ENCODE measurements at regions not wholly inside any gene's neighbourhood (a gene's known extent, or its start where the extent isn't known, plus 50 kb on each side); places are given as distances from the start of the nearest gene placed in this dataset.

DNA sequence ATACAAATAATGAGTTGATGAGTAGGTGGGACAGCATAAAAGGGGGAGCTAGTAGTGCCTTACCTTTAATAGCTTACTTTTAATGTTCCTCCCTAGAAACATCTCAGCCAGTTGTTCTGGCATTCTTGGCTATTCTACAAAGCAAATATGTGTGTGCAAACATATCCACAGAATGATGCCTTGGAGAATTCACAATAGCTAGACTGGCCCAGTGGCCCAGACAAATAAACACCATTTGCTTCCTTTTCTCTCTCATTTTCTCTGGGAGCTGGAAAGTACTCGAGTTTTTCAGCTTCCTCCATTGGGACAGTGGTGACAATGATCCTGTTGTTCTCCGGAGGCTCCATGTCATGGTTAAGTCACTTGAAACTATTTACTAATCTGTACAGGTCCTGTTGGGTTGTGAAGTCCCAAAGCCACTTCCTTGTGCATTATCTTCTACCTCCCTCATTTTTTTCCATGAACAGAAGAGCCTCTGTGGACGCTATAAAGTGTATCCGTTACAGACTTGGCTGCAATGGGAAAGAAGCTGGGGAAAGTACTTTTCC, 122.9 kb downstream of the DMAC1 start:
- H3K36me3 ChIP-seq (ENCODE audit: control insufficient read depth, insufficient read depth, low read length), result no peaks in the 10 kb centered on the region
- H3K9ac ChIP-seq (ENCODE audit: low read length), result no peak overlapping the region
- H3K4me3 ChIP-seq (ENCODE audit: low read depth, low read length), result no peak overlapping the region
- H3K4me1 ChIP-seq (ENCODE audit: control insufficient read depth, insufficient read depth, low read length), result no peaks in the 10 kb centered on the region
- H3K9me3 ChIP-seq (ENCODE audit: control insufficient read depth, insufficient read depth, low read depth, low read length), result no peaks in the 10 kb centered on the region
- no peaks in the 10 kb centered on the region; the same call in 1 of the 2 replicates for H3K27me3 ChIP-seq (ENCODE audit: control insufficient read depth, insufficient read depth, low read length)
- H3K27ac ChIP-seq (ENCODE audit: low read depth, low read length), result no peak overlapping the region

GRCh38 chr9:7671847-7672246, 127.7 kb downstream of the DMAC1 start:
- Histone ChIP-seq H3K9ac (ENCODE audit: low read length) (no peak overlapping the region), H3K9me3 (ENCODE audit: control insufficient read depth, insufficient read depth, low read depth, low read length) (no peaks in the 10 kb centered on the region)

GRCh38 chr9:7668541-7668940, 131.0 kb downstream of the DMAC1 start:
- H3K4me3 ChIP-seq (ENCODE audit: low read depth, low read length), result no peak overlapping the region
- no peaks in the 10 kb centered on the region for H3K36me3 ChIP-seq (ENCODE audit: control insufficient read depth, insufficient read depth, low read length)
- no peaks in the 10 kb centered on the region for H3K9me3 ChIP-seq (ENCODE audit: control insufficient read depth, insufficient read depth, low read depth, low read length)
- no peak overlapping the region for H3K9ac ChIP-seq (ENCODE audit: low read length)
- H3K27me3 ChIP-seq (ENCODE audit: control insufficient read depth, insufficient read depth, low read length), result no peaks in the 10 kb centered on the region
- H3K27ac ChIP-seq (ENCODE audit: low read depth, low read length), result no peak overlapping the region
- H3K4me1 ChIP-seq (ENCODE audit: control insufficient read depth, insufficient read depth, low read length), result no peaks in the 10 kb centered on the region

More at GRCh38 chr9:7671847-7672246, 127.7 kb downstream of the DMAC1 start:
- Histone ChIP-seq H3K36me3 (ENCODE audit: control insufficient read depth, insufficient read depth, low read length) (no peaks in the 10 kb centered on the region), H3K27me3 (ENCODE audit: control insufficient read depth, insufficient read depth, low read length) (no peaks in the 10 kb centered on the region; the same call in 1 of the 2 replicates), H3K27ac (ENCODE audit: low read depth, low read length) (no peak overlapping the region), H3K4me3 (ENCODE audit: low read depth, low read length) (no peak overlapping the region), H3K4me1 (ENCODE audit: control insufficient read depth, insufficient read depth, low read length) (no peaks in the 10 kb centered on the region)

GRCh38 chr9:7665874-7666273, 133.7 kb downstream of the DMAC1 start:
- no peak overlapping the region for H3K9ac ChIP-seq (ENCODE audit: low read length)
- H3K36me3 ChIP-seq (ENCODE audit: control insufficient read depth, insufficient read depth, low read length), result no peaks in the 10 kb centered on the region
- H3K4me1 ChIP-seq (ENCODE audit: control insufficient read depth, insufficient read depth, low read length), result no peaks in the 10 kb centered on the region
- no peak overlapping the region for H3K4me3 ChIP-seq (ENCODE audit: low read depth, low read length)
- no peaks in the 10 kb centered on the region for H3K9me3 ChIP-seq (ENCODE audit: control insufficient read depth, insufficient read depth, low read depth, low read length)
- no peaks in the 10 kb centered on the region for H3K27me3 ChIP-seq (ENCODE audit: control insufficient read depth, insufficient read depth, low read length)
- no peak overlapping the region for H3K27ac ChIP-seq (ENCODE audit: low read depth, low read length)

DNA sequence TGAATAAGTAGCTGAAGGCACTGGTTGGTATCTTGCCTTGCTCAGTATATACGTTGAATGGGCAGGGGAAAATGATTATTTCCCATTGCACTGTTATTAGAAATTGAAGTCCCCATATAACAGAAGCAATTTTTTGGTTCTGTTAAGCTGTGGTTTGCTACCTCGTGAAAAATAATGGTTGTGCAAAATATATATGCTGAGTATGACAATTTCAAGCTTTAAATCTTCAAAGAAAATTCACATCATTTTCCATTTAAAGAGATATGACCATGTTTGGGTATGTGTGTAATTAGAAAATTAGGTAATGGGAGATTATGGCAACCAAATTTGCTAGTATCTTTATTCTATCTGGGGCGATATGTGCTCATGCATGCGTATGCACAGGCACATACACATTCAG, 139.8 kb downstream of the DMAC1 start:
- Histone ChIP-seq H3K4me1 (ENCODE audit: control insufficient read depth, insufficient read depth, low read length) (no peaks in the 10 kb centered on the region), H3K36me3 (ENCODE audit: control insufficient read depth, insufficient read depth, low read length) (no peaks in the 10 kb centered on the region), H3K27ac (ENCODE audit: low read depth, low read length) (no peak overlapping the region), H3K9me3 (ENCODE audit: control insufficient read depth, insufficient read depth, low read depth, low read length) (no peaks in the 10 kb centered on the region), H3K4me3 (ENCODE audit: low read depth, low read length) (no peak overlapping the region), H3K27me3 (ENCODE audit: control insufficient read depth, insufficient read depth, low read length) (no peaks in the 10 kb centered on the region), H3K9ac (ENCODE audit: low read length) (no peak overlapping the region)

DNA sequence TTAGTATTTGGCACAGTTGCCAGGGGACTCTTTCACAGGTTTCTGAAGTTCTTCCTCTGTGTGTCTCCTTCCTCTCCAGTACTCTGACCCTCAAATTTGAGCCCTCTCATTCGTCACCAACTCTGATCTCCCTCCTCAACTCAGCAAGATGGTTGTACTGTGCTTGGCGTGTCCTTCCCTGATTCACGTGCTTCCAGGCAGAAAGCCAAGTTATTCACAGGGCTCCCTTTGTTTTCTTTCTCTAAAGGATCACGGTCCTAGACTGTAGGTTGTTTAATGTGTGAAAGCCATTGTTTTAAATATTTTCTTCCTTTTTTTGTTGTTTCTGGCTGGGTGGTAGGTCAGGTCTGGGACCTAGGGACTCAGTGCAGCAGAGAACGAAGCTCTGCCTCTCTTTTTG, 142.9 kb downstream of the DMAC1 start:
- Histone ChIP-seq H3K9me3 (ENCODE audit: control insufficient read depth, insufficient read depth, low read depth, low read length) (no peaks in the 10 kb centered on the region), H3K4me3 (ENCODE audit: low read depth, low read length) (no peak overlapping the region), H3K36me3 (ENCODE audit: control insufficient read depth, insufficient read depth, low read length) (no peaks in the 10 kb centered on the region), H3K27me3 (ENCODE audit: control insufficient read depth, insufficient read depth, low read length) (no peaks in the 10 kb centered on the region), H3K27ac (ENCODE audit: low read depth, low read length) (no peak overlapping the region), H3K4me1 (ENCODE audit: control insufficient read depth, insufficient read depth, low read length) (no peaks in the 10 kb centered on the region), H3K9ac (ENCODE audit: low read length) (no peak overlapping the region)

DNA sequence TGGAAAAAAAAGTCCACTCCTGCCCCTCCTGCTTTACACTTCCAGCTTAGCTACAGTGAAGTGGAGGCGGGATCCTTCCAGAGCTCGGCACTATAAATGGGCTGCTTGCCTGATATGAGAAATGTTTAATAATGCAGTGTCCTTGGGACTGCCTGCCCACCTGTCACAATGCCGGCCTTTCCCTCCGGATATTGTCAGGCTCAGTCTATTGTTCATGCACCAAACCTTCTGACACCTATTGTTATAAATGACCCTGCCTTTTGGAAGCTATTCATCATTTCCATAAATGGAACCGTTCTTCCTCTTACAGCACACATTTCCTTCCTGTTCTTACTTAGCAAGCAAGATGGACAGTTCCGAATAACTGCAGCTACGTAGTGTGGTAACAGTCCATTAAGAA, 146.3 kb downstream of the DMAC1 start:
- Histone ChIP-seq H3K36me3 (ENCODE audit: control insufficient read depth, insufficient read depth, low read length) (no peaks in the 10 kb centered on the region), H3K4me3 (ENCODE audit: low read depth, low read length) (no peak overlapping the region), H3K27ac (ENCODE audit: low read depth, low read length) (no peak overlapping the region), H3K9ac (ENCODE audit: low read length) (no peak overlapping the region), H3K4me1 (ENCODE audit: control insufficient read depth, insufficient read depth, low read length) (no peaks in the 10 kb centered on the region), H3K9me3 (ENCODE audit: control insufficient read depth, insufficient read depth, low read depth, low read length) (no peaks in the 10 kb centered on the region), H3K27me3 (ENCODE audit: control insufficient read depth, insufficient read depth, low read length) (no peaks in the 10 kb centered on the region)

- H3K27me3 ChIP-seq (ENCODE audit: control insufficient read depth, insufficient read depth, low read length), result no peaks in the 10 kb centered on the region
- no peaks in the 10 kb centered on the region for H3K36me3 ChIP-seq (ENCODE audit: control insufficient read depth, insufficient read depth, low read length)
- H3K9ac ChIP-seq (ENCODE audit: low read length), result no peak overlapping the region
- no peak overlapping the region for H3K4me3 ChIP-seq (ENCODE audit: low read depth, low read length)
- H3K9me3 ChIP-seq (ENCODE audit: control insufficient read depth, insufficient read depth, low read depth, low read length), result 0 out of 2 replicates have a peak, but pooled peaks cover 3% of the 10 kb centered on the region
- H3K4me1 ChIP-seq (ENCODE audit: control insufficient read depth, insufficient read depth, low read length), result no peaks in the 10 kb centered on the region
- H3K27ac ChIP-seq (ENCODE audit: low read depth, low read length), result no peak overlapping the region
Observed at GRCh38 chr9:7640231-7640630, 159.3 kb downstream of the DMAC1 start.

GRCh38 chr9:7639471-7639870, 160.1 kb downstream of the DMAC1 start:
- Histone ChIP-seq H3K27me3 (ENCODE audit: control insufficient read depth, insufficient read depth, low read length) (no peaks in the 10 kb centered on the region), H3K27ac (ENCODE audit: low read depth, low read length) (no peak overlapping the region), H3K9ac (ENCODE audit: low read length) (no peak overlapping the region), H3K4me3 (ENCODE audit: low read depth, low read length) (no peak overlapping the region), H3K4me1 (ENCODE audit: control insufficient read depth, insufficient read depth, low read length) (no peaks in the 10 kb centered on the region), H3K36me3 (ENCODE audit: control insufficient read depth, insufficient read depth, low read length) (no peaks in the 10 kb centered on the region), H3K9me3 (ENCODE audit: control insufficient read depth, insufficient read depth, low read depth, low read length) (no peaks in the 10 kb centered on the region)

- no peak overlapping the region for H3K27ac ChIP-seq (ENCODE audit: low read depth, low read length)
- H3K9me3 ChIP-seq (ENCODE audit: control insufficient read depth, insufficient read depth, low read depth, low read length), result no peaks in the 10 kb centered on the region
- no peaks in the 10 kb centered on the region for H3K27me3 ChIP-seq (ENCODE audit: control insufficient read depth, insufficient read depth, low read length)
Observed at GRCh38 chr9:7636838-7637467, 162.6 kb downstream of the DMAC1 start.

GRCh38 chr9:7636309-7636708, 163.3 kb downstream of the DMAC1 start:
- Histone ChIP-seq H3K4me3 (ENCODE audit: low read depth, low read length) (no peak overlapping the region), H3K27me3 (ENCODE audit: control insufficient read depth, insufficient read depth, low read length) (no peaks in the 10 kb centered on the region), H3K27ac (ENCODE audit: low read depth, low read length) (no peak overlapping the region), H3K36me3 (ENCODE audit: control insufficient read depth, insufficient read depth, low read length) (no peaks in the 10 kb centered on the region), H3K9ac (ENCODE audit: low read length) (no peak overlapping the region), H3K9me3 (ENCODE audit: control insufficient read depth, insufficient read depth, low read depth, low read length) (no peaks in the 10 kb centered on the region), H3K4me1 (ENCODE audit: control insufficient read depth, insufficient read depth, low read length) (no peaks in the 10 kb centered on the region)

More at GRCh38 chr9:7636838-7637467, 162.6 kb downstream of the DMAC1 start:
- Histone ChIP-seq H3K9ac (ENCODE audit: low read length) (no peak overlapping the region), H3K4me3 (ENCODE audit: low read depth, low read length) (no peak overlapping the region), H3K4me1 (ENCODE audit: control insufficient read depth, insufficient read depth, low read length) (no peaks in the 10 kb centered on the region), H3K36me3 (ENCODE audit: control insufficient read depth, insufficient read depth, low read length) (no peaks in the 10 kb centered on the region)
